NCI-H2227 treated with DMSO at 0.1 percent for 48 hours (cell line): ENCODE measurements at regions not wholly inside any gene's neighbourhood (a gene's known extent, or its start where the extent isn't known, plus 50 kb on each side); places are given as distances from the start of the nearest gene placed in this dataset.
A peak's percentile ranks its signal among the peaks of the same experiment; 100 is the strongest.

Experiments used
- DNase-seq: peaks from one replicate; lab custom pipeline; 2025; lab: John Stamatoyannopoulos, UW

GRCh38 chr12:98402091-98402490 lies 113.3 kb upstream of the TMPO start:
- DNase-seq: no peak

- no peak for DNase-seq
These were observed 112.7 kb upstream of the TMPO start for GRCh38 chr12:98402671-98403070.

- DNase-seq: no peak
These were observed 112.0 kb upstream of the TMPO start for GRCh38 chr12:98403385-98403784.

- no peak for DNase-seq
These were observed 111.5 kb upstream of the TMPO start for GRCh38 chr12:98403936-98404335.

- no peak for DNase-seq
These were observed 109.5 kb upstream of the TMPO start for GRCh38 chr12:98405805-98406366.

- no peak for DNase-seq
These were observed 109.0 kb upstream of the TMPO start for GRCh38 chr12:98406378-98406777.

GRCh38 chr12:98408681-98409080 lies 106.7 kb upstream of the TMPO start:
- DNase-seq: no peak

- no peak for DNase-seq
These were observed 105.8 kb upstream of the TMPO start for GRCh38 chr12:98409548-98409947.

- no peak for DNase-seq
These were observed 105.0 kb upstream of the TMPO start for GRCh38 chr12:98410356-98410755.

GRCh38 chr12:98416845-98417244 lies 98.5 kb upstream of the TMPO start:
- peak; percentile 44 for DNase-seq

GRCh38 chr12:98417266-98417665 lies 98.1 kb upstream of the TMPO start:
- no peak for DNase-seq

GRCh38 chr12:98418357-98419075 lies 96.9 kb upstream of the TMPO start:
- DNase-seq: no peak

GRCh38 chr12:98419081-98419794 lies 96.2 kb upstream of the TMPO start:
- DNase-seq: no peak

GRCh38 chr12:98419795-98420404 lies 95.5 kb upstream of the TMPO start:
- no peak for DNase-seq

GRCh38 chr12:98420461-98420860 lies 94.9 kb upstream of the TMPO start:
- DNase-seq: no peak

GRCh38 chr12:98421316-98421715 lies 94.1 kb upstream of the TMPO start:
- no peak for DNase-seq

GRCh38 chr12:98422359-98422758 lies 93.0 kb upstream of the TMPO start:
- DNase-seq: no peak

GRCh38 chr12:98422812-98423211 lies 92.6 kb upstream of the TMPO start:
- DNase-seq: no peak

- DNase-seq: no peak
These were observed 91.4 kb upstream of the TMPO start for GRCh38 chr12:98423963-98424362.

GRCh38 chr12:98424726-98425401 lies 90.5 kb upstream of the TMPO start:
- peak; percentile 31 for DNase-seq

GRCh38 chr12:98425859-98426258 lies 89.5 kb upstream of the TMPO start:
- DNase-seq: no peak

- no peak for DNase-seq
These were observed 84.3 kb upstream of the TMPO start for GRCh38 chr12:98431089-98431488.
